ENCODE measurements at regions not wholly inside any gene's neighbourhood (a gene's known extent, or its start where the extent isn't known, plus 50 kb on each side); places are given as distances from the start of the nearest gene placed in this dataset.

GRCh38 chr18:9016633-9017166 lies 85.8 kb upstream of the NDUFV2 start:
- no peak for TF ChIP-seq TCF7L2 (IDR thresholded peaks at IDR 0.05; ENCODE audit: low read depth, low read length)
- no peak for TF ChIP-seq CTCF (IDR thresholded peaks at IDR 0.05)
- TF ChIP-seq REST (IDR thresholded peaks at IDR 0.05; ENCODE audit: insufficient read depth in 1 of 2, low read depth in 2 of 2, low read length in 1 of 2) = no peak
- TF ChIP-seq SIN3A (IDR thresholded peaks at IDR 0.05; ENCODE audit: borderline replicate concordance, insufficient read depth, low read depth, low read length) = no peak
- no peak for TF ChIP-seq POLR2AphosphoS5 (IDR thresholded peaks at IDR 0.05; ENCODE audit: low read depth, low read length)

Measured in Panc1 (cell line).